C4-2B (cell line): ENCODE measurements at regions not wholly inside any gene's neighbourhood (a gene's known extent, or its start where the extent isn't known, plus 50 kb on each side); places are given as distances from the start of the nearest gene placed in this dataset.

Experiments used
- ZFX ChIP-seq: fragments of 450-650 bp; IDR thresholded peaks from 2 replicates; pipeline ENCODE4 v1.6.1; 2017
- TF ChIP-seq, protein P1 (sequence below): fragments of 450-650 bp; conservative IDR thresholded peaks from 2 replicates; pipeline ENCODE4 v1.5.1; 2017; ENCODE audit warnings: mild to moderate bottlenecking

DNA sequence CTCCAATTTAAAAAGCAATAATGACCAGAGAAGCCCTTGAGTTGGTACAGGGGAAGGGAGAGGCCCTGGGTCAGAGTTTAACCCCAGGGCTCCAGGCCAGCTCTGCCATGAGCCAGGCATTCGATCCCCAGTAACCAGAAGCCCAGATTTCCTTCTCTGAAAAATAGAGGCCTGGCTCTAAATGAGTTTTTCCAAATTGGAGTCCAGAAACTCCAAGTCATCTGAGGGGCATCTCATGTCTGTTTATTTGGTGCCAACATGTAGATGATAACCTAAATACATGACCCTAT, 381.9 kb downstream of the CTTN start:
- TF ChIP-seq, protein P1, sequence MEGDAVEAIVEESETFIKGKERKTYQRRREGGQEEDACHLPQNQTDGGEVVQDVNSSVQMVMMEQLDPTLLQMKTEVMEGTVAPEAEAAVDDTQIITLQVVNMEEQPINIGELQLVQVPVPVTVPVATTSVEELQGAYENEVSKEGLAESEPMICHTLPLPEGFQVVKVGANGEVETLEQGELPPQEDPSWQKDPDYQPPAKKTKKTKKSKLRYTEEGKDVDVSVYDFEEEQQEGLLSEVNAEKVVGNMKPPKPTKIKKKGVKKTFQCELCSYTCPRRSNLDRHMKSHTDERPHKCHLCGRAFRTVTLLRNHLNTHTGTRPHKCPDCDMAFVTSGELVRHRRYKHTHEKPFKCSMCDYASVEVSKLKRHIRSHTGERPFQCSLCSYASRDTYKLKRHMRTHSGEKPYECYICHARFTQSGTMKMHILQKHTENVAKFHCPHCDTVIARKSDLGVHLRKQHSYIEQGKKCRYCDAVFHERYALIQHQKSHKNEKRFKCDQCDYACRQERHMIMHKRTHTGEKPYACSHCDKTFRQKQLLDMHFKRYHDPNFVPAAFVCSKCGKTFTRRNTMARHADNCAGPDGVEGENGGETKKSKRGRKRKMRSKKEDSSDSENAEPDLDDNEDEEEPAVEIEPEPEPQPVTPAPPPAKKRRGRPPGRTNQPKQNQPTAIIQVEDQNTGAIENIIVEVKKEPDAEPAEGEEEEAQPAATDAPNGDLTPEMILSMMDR, result no peak
- no peak for TF ChIP-seq ZFX
